ENCODE measurements at regions not wholly inside any gene's neighbourhood (a gene's known extent, or its start where the extent isn't known, plus 50 kb on each side); places are given as distances from the start of the nearest gene placed in this dataset.

GRCh38 chr2:118312969-118313756 lies 224.9 kb downstream of the INSIG2 start:
- no peak overlapping the region for H3K4me2 ChIP-seq
- CTCF ChIA-PET: interaction anchor here (0.7 kb wide), 1 partner anchor 542 kb away, joined by 3 read pairs; no protein-coding TSS in a partner anchor
- FAIRE-seq (no peak), ATAC-seq (no peak), DNase-seq (ENCODE audit: low read depth in 1 of 2, low spot score in 1 of 2) (no peak)
- WGBS (ENCODE audit: missing lambda C conversion rate): 6% methylated on average over 4 of the region's 4 CpGs
- H3K4me1 ChIP-seq: no peaks in the 10 kb centered on the region
- H3K9me3 ChIP-seq: no peaks in the 10 kb centered on the region
- TF ChIP-seq E2F6 (IDR thresholded peaks at IDR 0.05; ENCODE audit: borderline replicate concordance, low read depth) (no peak), GATA3 (IDR thresholded peaks at IDR 0.05; ENCODE audit: borderline replicate concordance) (no peak), MAX (IDR thresholded peaks at IDR 0.05) (no peak), CBX2 (IDR thresholded peaks at IDR 0.05; ENCODE audit: borderline replicate concordance, low read depth) (no peak), CBX8 (IDR thresholded peaks at IDR 0.05) (no peak), ZC3H11A (IDR thresholded peaks at IDR 0.05) (no peak), ATOH8 (CRISPR knock-in tag; IDR thresholded peaks at IDR 0.05; ENCODE audit: low read depth) (no peak), PHF8 (IDR thresholded peaks at IDR 0.05; ENCODE audit: borderline replicate concordance, low read depth) (no peak), RCOR1 (IDR thresholded peaks at IDR 0.05; ENCODE audit: low read depth, low read length) (no peak), POLR2A (IDR thresholded peaks at IDR 0.05; ENCODE audit: low read length) (no peak), NFE2L2 (conservative IDR thresholded peaks at IDR 0.05; ENCODE audit: low read length) (no peak), BHLHE40 (IDR thresholded peaks at IDR 0.05; ENCODE audit: low read depth, low read length) (no peak)
- H3K27ac ChIP-seq: no peak overlapping the region
- H3K4me3 ChIP-seq: no peak overlapping the region
- POLR2A ChIA-PET: no interaction called here

- 42% methylated on average over 18 of the region's 20 CpGs for WGBS (ENCODE audit: missing lambda C conversion rate)
- Histone ChIP-seq H3K27ac (no peak overlapping the region), H3K4me2 (no peak overlapping the region), H3K9me3 (no peaks in the 10 kb centered on the region), H3K4me1 (no peaks in the 10 kb centered on the region), H3K4me3 (no peak overlapping the region)
- POLR2A ChIA-PET: no interaction called here
- no peak for FAIRE-seq
- DNase-seq (ENCODE audit: low read depth in 1 of 2, low spot score in 1 of 2): no peak
- ATAC-seq: no peak
- CTCF ChIA-PET: interaction anchor here (1.6 kb wide), 1 partner anchor 90 kb away, joined by 6 read pairs; no protein-coding TSS in a partner anchor
- TF ChIP-seq TP53 (CRISPR knock-in tag; IDR thresholded peaks at IDR 0.05) (no peak), RARB (CRISPR knock-in tag; IDR thresholded peaks at IDR 0.05) (no peak), NFE2L2 (conservative IDR thresholded peaks at IDR 0.05; ENCODE audit: low read length) (no peak), MAFK (IDR thresholded peaks at IDR 0.05; ENCODE audit: partially characterized antibody) (no peak), FOSB (CRISPR knock-in tag; IDR thresholded peaks at IDR 0.05) (no peak), ZC3H11A (IDR thresholded peaks at IDR 0.05) (no peak), EHMT2 (IDR thresholded peaks at IDR 0.05; ENCODE audit: low read depth) (no peak), CTCF (IDR thresholded peaks at IDR 0.05) (no peak), RNF2 (IDR thresholded peaks at IDR 0.05; ENCODE audit: borderline replicate concordance, low read depth) (no peak), POLR2A (IDR thresholded peaks at IDR 0.05; ENCODE audit: low read length) (no peak), RAD21 (conservative IDR thresholded peaks at IDR 0.05 in 1 of 2, IDR thresholded peaks at IDR 0.05 in 1 of 2) (no peak), MAX (IDR thresholded peaks at IDR 0.05) (no peak), BHLHE40 (IDR thresholded peaks at IDR 0.05; ENCODE audit: low read depth, low read length) (no peak), HES2 (IDR thresholded peaks at IDR 0.05) (no peak), HOXB5 (CRISPR knock-in tag; IDR thresholded peaks at IDR 0.05) (no peak), CBX8 (IDR thresholded peaks at IDR 0.05) (no peak), MAZ (IDR thresholded peaks at IDR 0.05; ENCODE audit: borderline replicate concordance, low read depth, low read length) (no peak)
Measured at GRCh38 chr2:118310681-118311429, 222.6 kb downstream of the INSIG2 start.
